CD4-positive, alpha-beta T cell treated with Interferon gamma for 1 hour (primary cell): ENCODE measurements at regions not wholly inside any gene's neighbourhood (a gene's known extent, or its start where the extent isn't known, plus 50 kb on each side); places are given as distances from the start of the nearest gene placed in this dataset.
"Not testable (repeated sequence)": the region's sequence is repeated elsewhere in the genome, so short reads cannot be mapped to it uniquely, and the experiment has no call there.

ENCODE experiments used
- DNase-seq: peaks from one replicate; pipeline ENCODE4 v3.0.0-alpha.2; 2020

GRCh38 chr7:4319280-4319679 lies 362.8 kb upstream of the FOXK1 start:
- no peak for DNase-seq

DNA sequence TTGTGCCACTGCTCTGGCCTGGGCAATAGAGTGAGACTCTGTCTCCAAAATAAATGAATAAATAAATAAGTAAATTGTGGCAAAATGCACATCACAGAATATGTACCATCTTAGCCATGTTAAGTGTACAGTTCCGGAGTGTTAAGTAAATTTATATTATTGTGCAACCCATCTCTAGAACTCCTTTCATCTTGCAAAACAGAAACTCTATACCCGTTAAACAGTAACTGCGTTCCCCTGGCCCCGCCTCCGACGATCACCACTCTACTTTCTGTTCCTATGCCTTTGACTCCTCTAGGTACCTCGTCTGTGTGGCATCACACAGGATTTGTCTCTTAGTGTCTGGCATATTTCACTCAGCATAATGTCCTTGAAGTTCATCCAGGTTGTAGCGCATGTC lies 356.4 kb upstream of the FOXK1 start:
- DNase-seq: no peak

DNA sequence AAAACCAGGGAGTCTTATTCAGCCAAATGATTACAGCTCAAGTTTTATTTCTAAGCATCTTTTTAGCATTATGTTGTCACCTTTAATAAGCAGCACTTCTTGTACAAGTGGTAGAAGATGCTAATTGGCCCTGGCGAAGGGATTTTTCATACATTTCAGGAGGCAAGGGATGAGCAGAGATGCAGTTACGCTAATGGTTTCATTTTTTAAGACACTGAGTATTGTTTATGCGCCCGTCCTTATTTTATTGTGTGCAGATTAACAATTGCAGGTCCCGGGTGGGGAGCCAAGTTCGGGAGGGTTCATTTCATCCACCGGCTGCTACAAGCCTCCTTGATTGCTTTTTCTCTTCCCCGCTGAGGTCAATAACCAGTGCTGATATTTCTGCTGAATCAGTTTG lies 350.4 kb upstream of the FOXK1 start:
- no peak for DNase-seq

DNA sequence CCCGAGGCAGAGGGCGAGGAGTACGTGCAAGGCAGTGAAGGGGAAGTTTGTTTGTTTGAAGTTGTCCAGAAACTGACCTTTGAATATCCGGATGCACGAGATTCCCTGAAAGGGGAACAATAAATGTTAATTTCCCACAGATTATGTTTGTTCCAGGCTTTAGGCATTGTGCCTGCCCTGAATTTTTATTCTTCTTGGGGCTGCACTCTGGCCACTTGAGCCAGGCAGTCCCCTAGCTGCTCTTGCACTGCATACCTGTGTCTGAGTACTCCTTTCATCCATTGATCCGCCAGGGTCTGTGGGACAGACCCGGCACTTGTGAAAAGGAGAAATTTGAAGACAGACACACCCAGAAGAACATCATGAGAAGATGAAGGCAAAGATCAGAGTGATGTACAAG lies 343.5 kb upstream of the FOXK1 start:
- DNase-seq: no peak

GRCh38 chr7:4343272-4344247 lies 338.5 kb upstream of the FOXK1 start:
- DNase-seq: no peak

DNA sequence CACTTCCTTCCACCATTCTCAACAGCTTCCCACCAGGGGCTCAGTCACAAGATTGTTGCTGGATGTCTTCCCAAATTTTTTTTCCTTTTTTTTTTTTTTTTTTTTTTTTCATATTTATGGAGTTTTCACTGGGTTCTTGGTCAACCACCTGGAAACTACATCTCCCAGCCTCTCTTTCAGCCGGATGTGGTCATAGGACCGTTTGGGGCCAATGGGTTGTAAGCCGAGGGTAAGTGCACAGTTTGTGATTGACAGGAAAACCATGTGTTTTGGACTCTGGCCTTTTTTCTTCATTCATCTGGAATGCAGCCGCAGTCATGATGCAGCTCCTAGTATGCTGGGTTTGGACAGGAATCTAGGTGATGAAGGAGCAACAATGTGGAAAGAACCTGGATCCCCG lies 337.1 kb upstream of the FOXK1 start:
- no peak for DNase-seq

DNA sequence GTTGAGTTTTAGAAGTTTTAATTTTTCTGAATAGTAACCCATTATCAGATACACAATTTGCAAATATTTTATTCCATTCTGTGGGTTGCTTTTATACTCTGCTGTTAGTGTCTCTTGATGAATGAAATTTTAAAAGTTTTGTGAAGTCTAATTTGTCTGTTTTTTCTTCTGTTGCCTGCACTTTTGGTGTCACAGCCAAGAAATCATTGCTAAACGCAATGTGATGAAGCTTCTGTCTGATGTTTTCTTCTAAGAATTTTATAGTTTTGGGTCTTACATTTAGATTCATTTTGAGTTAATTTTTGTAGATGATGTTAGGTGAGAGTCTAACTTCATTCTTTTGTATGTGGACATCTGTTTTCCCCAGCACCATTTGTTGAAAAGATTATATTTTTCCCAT lies 330.0 kb upstream of the FOXK1 start:
- DNase-seq: no peak

DNA sequence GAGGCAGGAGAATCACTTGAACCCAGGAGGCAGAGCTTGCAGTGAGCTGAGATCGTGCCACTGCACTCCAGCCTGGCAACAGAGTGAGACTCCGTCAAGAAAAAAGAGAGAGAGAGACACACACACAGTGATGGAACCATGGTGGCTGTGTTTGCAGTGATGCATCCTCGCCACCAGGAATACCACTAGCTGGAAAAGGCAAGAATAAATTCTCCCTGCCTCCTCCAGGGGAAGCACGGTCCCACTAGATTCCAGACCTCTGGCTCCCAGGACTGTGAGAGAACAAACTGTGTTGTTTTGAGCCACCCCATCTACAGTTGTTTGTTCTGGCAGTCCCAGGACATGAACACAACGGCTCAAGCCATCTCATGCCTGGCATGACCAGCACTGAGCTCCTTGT lies 320.3 kb upstream of the FOXK1 start:
- DNase-seq: no peak

DNA sequence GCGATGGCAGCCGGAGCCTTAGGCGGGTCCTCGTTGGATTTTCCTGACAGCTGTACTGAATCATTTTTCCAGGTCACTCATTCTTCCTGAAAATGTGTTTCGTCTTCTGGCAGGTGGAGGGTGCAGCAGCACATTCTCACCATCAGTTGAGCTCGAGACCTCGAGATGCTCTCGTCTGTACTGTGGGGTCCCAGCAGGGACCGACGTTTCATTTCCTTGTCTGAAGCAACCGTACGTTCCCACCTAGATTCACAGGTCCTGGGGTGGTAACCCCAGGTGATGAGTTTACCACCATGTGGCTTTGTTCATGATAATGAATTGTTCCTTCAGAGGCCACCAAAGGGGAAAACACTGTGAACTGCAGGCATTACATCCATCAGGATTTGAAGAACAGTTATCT lies 298.5 kb upstream of the FOXK1 start:
- no peak for DNase-seq

DNA sequence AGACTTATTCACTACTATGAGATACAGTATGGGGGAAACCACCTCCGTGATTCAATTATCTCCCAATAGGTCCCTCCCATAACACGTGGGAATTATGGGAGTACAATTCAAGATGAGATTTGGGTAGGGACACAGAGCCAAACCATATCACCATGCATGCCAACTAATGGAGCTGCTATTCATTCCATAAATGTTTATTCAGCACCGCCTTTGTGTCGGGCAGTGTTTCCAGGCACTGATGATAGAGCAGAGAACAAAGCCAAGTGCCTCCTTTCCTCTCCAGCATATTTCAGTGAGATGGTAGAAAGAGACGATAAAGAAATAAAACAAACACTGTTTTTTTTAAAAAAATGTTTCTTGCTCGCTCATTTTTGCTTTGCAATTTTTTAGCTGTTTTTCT lies 295.9 kb upstream of the FOXK1 start:
- no peak for DNase-seq

- DNase-seq: not testable (repeated sequence)
These were observed 291.0 kb upstream of the FOXK1 start for GRCh38 chr7:4391103-4391502.

- no peak for DNase-seq
These were observed 287.4 kb upstream of the FOXK1 start for GRCh38 chr7:4394736-4395135.

DNA sequence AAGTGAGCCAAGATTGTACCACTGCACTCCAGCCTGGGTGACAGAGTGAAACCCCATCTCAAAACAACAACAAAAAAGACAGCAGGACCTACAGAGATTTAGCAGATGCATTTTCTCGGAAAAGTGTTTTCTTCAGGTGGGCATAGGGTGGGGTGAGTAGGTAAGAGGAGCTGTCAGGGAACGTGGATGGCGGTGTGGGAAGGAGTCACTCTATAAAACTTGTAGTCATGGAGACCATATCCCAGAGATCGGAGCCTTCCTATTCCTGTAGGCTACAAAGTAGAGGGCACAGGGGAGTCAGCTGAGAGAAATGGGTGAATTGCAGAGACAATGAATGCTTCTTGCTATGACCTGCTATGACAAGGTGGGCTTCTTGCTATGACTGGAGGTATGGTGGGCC lies 283.0 kb upstream of the FOXK1 start:
- no peak for DNase-seq

GRCh38 chr7:4399596-4399995 lies 282.5 kb upstream of the FOXK1 start:
- no peak for DNase-seq

- no peak for DNase-seq
These were observed 275.6 kb upstream of the FOXK1 start for GRCh38 chr7:4406288-4407058.

GRCh38 chr7:4409946-4410345 lies 272.1 kb upstream of the FOXK1 start:
- no peak for DNase-seq

GRCh38 chr7:4416396-4417056 lies 265.6 kb upstream of the FOXK1 start:
- no peak for DNase-seq

DNA sequence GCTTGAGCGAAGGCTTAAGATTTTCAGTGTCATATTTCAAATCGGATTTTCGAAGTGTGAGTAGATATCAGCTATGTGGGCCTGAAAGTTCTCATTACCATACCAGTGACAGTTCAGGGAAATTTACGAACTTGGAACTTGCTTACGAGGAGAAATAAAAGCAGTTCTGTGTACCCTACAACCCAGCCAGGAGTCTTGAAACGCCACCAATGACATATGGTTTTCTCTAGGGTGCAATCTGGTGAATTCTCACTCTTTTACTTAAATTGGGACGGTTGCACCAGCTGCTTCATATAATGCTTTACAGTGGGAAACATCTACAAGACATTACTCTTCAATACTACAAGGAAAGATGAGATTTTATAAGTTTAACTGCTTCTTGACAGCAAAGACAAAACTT lies 253.6 kb upstream of the FOXK1 start:
- DNase-seq: no peak

- no peak for DNase-seq
These were observed 251.9 kb upstream of the FOXK1 start for GRCh38 chr7:4430227-4430626.

DNA sequence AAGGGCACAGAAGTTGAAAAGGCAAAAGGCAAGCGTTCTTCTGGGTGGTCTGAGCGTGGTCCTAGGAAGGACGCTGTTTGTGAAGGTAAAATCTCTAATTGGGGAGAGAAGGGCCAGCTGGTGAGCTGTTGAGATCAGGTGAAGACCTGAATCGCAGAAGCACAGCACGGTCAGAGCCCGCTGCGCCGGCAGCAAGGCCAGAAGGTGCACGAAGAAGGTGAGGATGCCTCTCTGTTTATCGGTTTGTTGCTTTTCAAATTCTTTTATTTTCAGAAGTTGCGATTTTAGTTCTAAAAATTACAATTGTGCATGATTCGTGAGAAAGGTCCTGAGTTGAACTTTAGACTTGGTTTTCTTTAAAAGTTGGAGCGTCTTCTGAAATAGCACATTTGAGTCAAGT lies 247.8 kb upstream of the FOXK1 start:
- DNase-seq: no peak

DNA sequence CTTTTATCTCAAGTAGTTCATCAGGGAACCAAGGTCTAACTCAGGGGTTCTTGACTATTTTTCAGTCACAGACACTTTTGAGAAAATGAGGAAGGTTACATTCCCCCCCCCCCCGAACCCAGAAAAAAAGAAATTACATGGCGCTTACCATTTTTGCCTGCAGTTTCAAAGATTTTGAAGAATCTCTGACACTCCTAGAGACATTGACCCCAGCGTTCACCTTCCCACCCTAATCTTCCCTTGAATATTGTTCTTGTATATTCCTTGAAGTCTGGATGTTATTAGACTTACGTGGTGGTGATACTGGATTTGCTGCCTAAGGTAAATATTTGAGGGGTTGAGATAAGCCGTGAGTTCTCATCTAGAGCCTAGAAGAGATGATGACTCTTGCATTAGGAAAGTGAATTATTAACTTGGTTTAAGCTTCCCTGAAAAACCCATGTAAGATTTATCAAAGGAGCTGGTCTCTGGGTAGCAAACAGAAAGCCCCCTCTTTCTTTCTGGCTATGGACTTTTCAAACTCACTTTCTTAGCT lies 245.7 kb upstream of the FOXK1 start:
- DNase-seq: no peak

- no peak for DNase-seq
These were observed 245.2 kb upstream of the FOXK1 start for GRCh38 chr7:4436936-4437335.

- DNase-seq: no peak
These were observed 244.2 kb upstream of the FOXK1 start for GRCh38 chr7:4437916-4438315.
